Activated T-helper 17 cell treated with anti-CD3 and anti-CD28 coated beads, Interleukin-2, amount 50 U/mL, for 72 hours (primary cell): ENCODE measurements at regions not wholly inside any gene's neighbourhood (a gene's known extent, or its start where the extent isn't known, plus 50 kb on each side); places are given as distances from the start of the nearest gene placed in this dataset.
"Not testable (repeated sequence)": the region's sequence is repeated elsewhere in the genome, so short reads cannot be mapped to it uniquely, and the experiment has no call there.

Experiments used
- ATAC-seq: fragments of 150-1000 bp; cut with Tn5 transposase; replicated peaks from 2 replicates; pipeline ENCODE4 v1.10.0; 2021; ENCODE audit warnings: mild to moderate bottlenecking, moderate library complexity
- H3K27ac Mint-ChIP-seq: one replicate; pipeline ENCODE4 v1.8.0; 2022; ENCODE audit warnings: mixed read lengths
- H3K27me3 Mint-ChIP-seq: one replicate; pipeline ENCODE4 v1.8.0; 2022; ENCODE audit warnings: mixed read lengths
- H3K36me3 Mint-ChIP-seq: one replicate; pipeline ENCODE4 v1.8.0; 2022; ENCODE audit warnings: low read depth, mild to moderate bottlenecking, mixed read lengths
- H3K4me1 Mint-ChIP-seq: one replicate; pipeline ENCODE4 v1.8.0; 2022; ENCODE audit warnings: mixed read lengths
- H3K4me3 Mint-ChIP-seq: one replicate; pipeline ENCODE4 v1.8.0; 2022; ENCODE audit warnings: mild to moderate bottlenecking, mixed read lengths
- H3K9me3 Mint-ChIP-seq: one replicate; pipeline ENCODE4 v1.8.0; 2022; ENCODE audit warnings: mixed read lengths

GRCh38 chr1:147077936-147078605 is 94.2 kb downstream of the PRKAB2 start:
- no peak for ATAC-seq

GRCh38 chr1:147077523-147077922 is 94.7 kb downstream of the PRKAB2 start:
- Mint-ChIP-seq H3K4me3 (peak overlapping the region; percentile 52), H3K4me1 (peaks cover 31% of the 10 kb centered on the region), H3K36me3 (no peaks in the 10 kb centered on the region), H3K9me3 (peaks cover 4% of the 10 kb centered on the region), H3K27ac (no peak overlapping the region), H3K27me3 (peaks cover 86% of the 10 kb centered on the region)
- ATAC-seq = no peak

More at GRCh38 chr1:147077936-147078605, 94.2 kb downstream of the PRKAB2 start:
- H3K9me3 Mint-ChIP-seq = peaks cover 4% of the 10 kb centered on the region
- H3K27ac Mint-ChIP-seq = no peak overlapping the region
- peaks cover 87% of the 10 kb centered on the region for H3K27me3 Mint-ChIP-seq
- peaks cover 31% of the 10 kb centered on the region for H3K4me1 Mint-ChIP-seq
- peak overlapping the region; percentile 52 for H3K4me3 Mint-ChIP-seq
- H3K36me3 Mint-ChIP-seq = no peaks in the 10 kb centered on the region

GRCh38 chr1:147077081-147077480 is 95.2 kb downstream of the PRKAB2 start:
- peaks cover 84% of the 10 kb centered on the region for H3K27me3 Mint-ChIP-seq
- no peak overlapping the region for H3K4me3 Mint-ChIP-seq
- peaks cover 4% of the 10 kb centered on the region for H3K9me3 Mint-ChIP-seq
- no peak for ATAC-seq
- no peaks in the 10 kb centered on the region for H3K36me3 Mint-ChIP-seq
- no peak overlapping the region for H3K27ac Mint-ChIP-seq
- H3K4me1 Mint-ChIP-seq = peaks cover 31% of the 10 kb centered on the region

GRCh38 chr1:147076442-147076841 is 95.8 kb downstream of the PRKAB2 start:
- peaks cover 31% of the 10 kb centered on the region for H3K4me1 Mint-ChIP-seq
- H3K36me3 Mint-ChIP-seq = no peaks in the 10 kb centered on the region
- peaks cover 4% of the 10 kb centered on the region for H3K9me3 Mint-ChIP-seq
- H3K27ac Mint-ChIP-seq = no peak overlapping the region
- no peak for ATAC-seq
- peaks cover 86% of the 10 kb centered on the region for H3K27me3 Mint-ChIP-seq
- H3K4me3 Mint-ChIP-seq = no peak overlapping the region

- H3K4me1 Mint-ChIP-seq = peaks cover 12% of the 10 kb centered on the region
- peaks cover 67% of the 10 kb centered on the region for H3K27me3 Mint-ChIP-seq
- H3K9me3 Mint-ChIP-seq = peaks cover 4% of the 10 kb centered on the region
- ATAC-seq = peak; percentile 48
- no peak overlapping the region for H3K27ac Mint-ChIP-seq
- peak overlapping the region; percentile 69 for H3K4me3 Mint-ChIP-seq
- H3K36me3 Mint-ChIP-seq = no peaks in the 10 kb centered on the region
Measured at GRCh38 chr1:147072482-147073432, 99.5 kb downstream of the PRKAB2 start.

- Mint-ChIP-seq H3K27me3 (peaks cover 60% of the 10 kb centered on the region), H3K36me3 (no peaks in the 10 kb centered on the region), H3K4me1 (peaks cover 11% of the 10 kb centered on the region), H3K27ac (no peak overlapping the region), H3K9me3 (peaks cover 4% of the 10 kb centered on the region), H3K4me3 (no peak overlapping the region)
- no peak for ATAC-seq
Measured at GRCh38 chr1:147071142-147071541, 101.1 kb downstream of the PRKAB2 start.

- Mint-ChIP-seq H3K9me3 (peaks cover 5% of the 10 kb centered on the region), H3K4me3 (no peak overlapping the region), H3K36me3 (no peaks in the 10 kb centered on the region), H3K27me3 (peaks cover 18% of the 10 kb centered on the region), H3K27ac (no peak overlapping the region), H3K4me1 (no peaks in the 10 kb centered on the region)
- no peak for ATAC-seq
Measured at GRCh38 chr1:147062956-147063355, 109.3 kb downstream of the PRKAB2 start.

- ATAC-seq, H3K36me3 Mint-ChIP-seq, H3K9me3 Mint-ChIP-seq, H3K27ac Mint-ChIP-seq, H3K4me1 Mint-ChIP-seq, H3K4me3 Mint-ChIP-seq: not testable (repeated sequence)
- H3K27me3 Mint-ChIP-seq = peaks cover 18% of the 10 kb centered on the region
Measured at GRCh38 chr1:147061880-147062279, 110.4 kb downstream of the PRKAB2 start.

- Mint-ChIP-seq H3K4me3 (no peak overlapping the region), H3K36me3 (no peaks in the 10 kb centered on the region), H3K27ac (no peak overlapping the region), H3K27me3 (peaks cover 6% of the 10 kb centered on the region), H3K4me1 (no peaks in the 10 kb centered on the region), H3K9me3 (no peaks in the 10 kb centered on the region)
- ATAC-seq = no peak
Measured at GRCh38 chr1:147053269-147053668, 115.1 kb downstream of the NBPF12 start.

- Mint-ChIP-seq H3K4me1 (no peaks in the 10 kb centered on the region), H3K27me3 (peaks cover 6% of the 10 kb centered on the region), H3K4me3 (no peak overlapping the region), H3K36me3 (no peaks in the 10 kb centered on the region), H3K27ac (no peak overlapping the region), H3K9me3 (no peaks in the 10 kb centered on the region)
- no peak for ATAC-seq
Measured at GRCh38 chr1:147052677-147053076, 114.6 kb downstream of the NBPF12 start.

GRCh38 chr1:147052143-147052542 is 114.0 kb downstream of the NBPF12 start:
- no peak for ATAC-seq
- Mint-ChIP-seq H3K4me1 (peaks cover 1% of the 10 kb centered on the region), H3K36me3 (no peaks in the 10 kb centered on the region), H3K4me3 (no peak overlapping the region), H3K27ac (no peak overlapping the region), H3K27me3 (peaks cover 6% of the 10 kb centered on the region), H3K9me3 (no peaks in the 10 kb centered on the region)

- Mint-ChIP-seq H3K27ac (no peak overlapping the region), H3K9me3 (no peaks in the 10 kb centered on the region), H3K4me1 (peaks cover 11% of the 10 kb centered on the region), H3K4me3 (no peak overlapping the region), H3K27me3 (peaks cover 3% of the 10 kb centered on the region), H3K36me3 (no peaks in the 10 kb centered on the region)
- ATAC-seq = no peak
Measured at GRCh38 chr1:147051136-147051535, 113.0 kb downstream of the NBPF12 start.

- no peaks in the 10 kb centered on the region for H3K9me3 Mint-ChIP-seq
- no peak overlapping the region for H3K27ac Mint-ChIP-seq
- no peak for ATAC-seq
- peaks cover 3% of the 10 kb centered on the region for H3K27me3 Mint-ChIP-seq
- H3K4me3 Mint-ChIP-seq = no peak overlapping the region
- H3K36me3 Mint-ChIP-seq = no peaks in the 10 kb centered on the region
- H3K4me1 Mint-ChIP-seq = peaks cover 16% of the 10 kb centered on the region
Measured at GRCh38 chr1:147050654-147051053, 112.5 kb downstream of the NBPF12 start.

- Mint-ChIP-seq H3K4me1 (peaks cover 21% of the 10 kb centered on the region), H3K27ac (peak overlapping the region; percentile 88), H3K4me3 (peak overlapping the region; percentile 68)
- not testable (repeated sequence) for H3K36me3 Mint-ChIP-seq, H3K9me3 Mint-ChIP-seq, H3K27me3 Mint-ChIP-seq
- peak; percentile 76 for ATAC-seq
Measured at GRCh38 chr1:147046863-147047394, 108.8 kb downstream of the NBPF12 start.
